Right lung (tissue), 2 donors: ENCODE measurements at regions not wholly inside any gene's neighbourhood (a gene's known extent, or its start where the extent isn't known, plus 50 kb on each side); places are given as distances from the start of the nearest gene placed in this dataset.
A peak's percentile ranks its signal among the peaks of the same experiment; 100 is the strongest.
"Not testable (repeated sequence)": the region's sequence is repeated elsewhere in the genome, so short reads cannot be mapped to it uniquely, and the experiment has no call there.

ENCODE experiments used
- DNase-seq, 2 donors: peaks; one replicate each; pipeline ENCODE4 v3.0.0-alpha.2; 2013

DNA sequence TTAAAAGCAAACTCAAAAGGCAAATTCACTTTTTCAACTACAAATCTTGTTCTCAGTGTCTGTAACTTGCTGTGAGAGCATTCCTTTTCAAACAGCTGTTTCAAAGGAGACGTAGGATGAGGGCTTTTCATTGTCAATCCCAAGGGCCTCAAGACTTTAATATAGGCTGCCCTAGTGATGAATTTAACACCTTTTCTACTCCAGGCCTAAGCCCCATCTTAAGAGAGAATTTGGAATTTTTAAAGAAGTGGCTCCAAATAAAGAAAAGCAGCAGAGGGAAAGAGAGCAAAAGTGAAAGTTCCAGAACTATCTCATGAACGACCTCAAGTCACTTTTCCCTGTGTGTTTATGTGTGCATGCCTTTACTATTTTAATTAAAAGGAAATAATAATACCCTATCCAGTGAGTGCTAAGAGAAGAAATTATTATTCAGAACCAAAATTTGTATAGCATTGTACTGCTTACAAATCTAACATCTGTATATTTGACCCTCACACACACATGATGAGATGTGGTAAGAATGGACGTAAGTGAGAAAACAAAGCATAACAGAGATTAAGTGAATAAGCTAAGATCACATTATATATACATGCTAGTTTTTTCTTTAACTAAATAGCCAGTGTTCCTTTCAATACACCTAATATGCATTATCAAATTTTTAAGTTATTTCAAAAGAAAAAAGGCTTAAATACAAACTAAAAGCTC, 196.4 kb downstream of the VGLL3 start:
- no peak for DNase-seq

DNA sequence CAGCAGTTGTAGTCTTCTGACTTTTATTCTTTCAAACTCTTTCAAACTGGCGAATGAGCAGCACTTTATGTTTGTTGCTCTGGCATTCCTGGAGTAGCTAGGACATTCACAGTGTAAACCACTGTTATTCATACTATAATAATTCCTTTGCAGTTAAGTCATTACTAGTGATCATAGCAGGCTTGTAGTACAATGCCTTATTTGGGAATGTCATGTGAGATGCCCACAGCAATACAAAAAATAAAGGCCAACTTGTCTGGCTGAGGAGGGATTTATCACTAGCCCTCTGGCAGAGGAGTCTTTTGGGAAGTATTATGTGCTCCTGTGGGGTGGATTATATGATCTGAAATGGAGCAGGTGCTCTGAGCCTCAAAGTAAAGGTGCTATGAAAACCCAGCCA, 197.2 kb downstream of the VGLL3 start:
- DNase-seq: peak in 1 of 2 donors; percentile 34

DNA sequence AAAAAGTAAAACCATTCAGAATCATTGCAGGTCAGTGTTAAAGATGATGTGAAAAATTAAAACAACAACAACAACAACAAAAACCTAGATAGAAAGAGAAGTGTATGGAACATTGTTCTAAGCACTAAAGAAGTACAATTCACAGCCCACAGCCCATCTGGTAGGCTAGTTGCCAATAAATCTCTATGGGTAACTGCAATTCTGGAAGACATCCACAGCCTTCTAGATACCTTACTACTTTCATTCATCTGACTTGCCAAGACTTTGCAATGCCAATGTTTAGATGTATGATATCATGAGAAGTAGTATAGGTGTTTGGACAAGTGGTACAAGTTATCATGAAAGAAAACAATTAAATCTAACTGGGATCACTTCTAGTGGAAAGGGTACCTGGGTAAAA, 198.6 kb downstream of the VGLL3 start:
- no peak for DNase-seq

- no peak for DNase-seq
These were observed 199.9 kb downstream of the VGLL3 start for GRCh38 chr3:86790884-86791549.

GRCh38 chr3:86788371-86788770, 202.6 kb downstream of the VGLL3 start:
- no peak for DNase-seq

DNA sequence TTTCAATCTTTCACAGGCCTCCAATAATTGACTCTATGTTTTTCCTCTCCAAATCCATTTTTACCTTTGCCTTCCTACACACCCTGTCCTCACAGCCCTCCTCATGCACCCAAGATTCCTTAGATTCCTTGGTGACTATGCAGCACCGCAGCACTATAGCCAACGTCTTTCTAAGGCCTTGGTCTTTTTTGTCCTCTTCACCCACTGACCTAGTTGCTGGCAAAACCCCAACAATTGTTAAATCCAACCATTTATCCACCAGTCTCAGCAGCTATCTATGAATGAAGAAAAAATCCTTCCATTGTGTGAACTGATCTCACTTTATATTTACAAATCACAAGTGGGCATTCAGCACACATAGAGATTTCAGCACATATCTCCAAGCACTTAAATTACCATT, 203.9 kb downstream of the VGLL3 start:
- DNase-seq: no peak

GRCh38 chr3:86785386-86785785, 205.6 kb downstream of the VGLL3 start:
- no peak for DNase-seq

- no peak for DNase-seq
These were observed 208.1 kb downstream of the VGLL3 start for GRCh38 chr3:86782866-86783265.

DNA sequence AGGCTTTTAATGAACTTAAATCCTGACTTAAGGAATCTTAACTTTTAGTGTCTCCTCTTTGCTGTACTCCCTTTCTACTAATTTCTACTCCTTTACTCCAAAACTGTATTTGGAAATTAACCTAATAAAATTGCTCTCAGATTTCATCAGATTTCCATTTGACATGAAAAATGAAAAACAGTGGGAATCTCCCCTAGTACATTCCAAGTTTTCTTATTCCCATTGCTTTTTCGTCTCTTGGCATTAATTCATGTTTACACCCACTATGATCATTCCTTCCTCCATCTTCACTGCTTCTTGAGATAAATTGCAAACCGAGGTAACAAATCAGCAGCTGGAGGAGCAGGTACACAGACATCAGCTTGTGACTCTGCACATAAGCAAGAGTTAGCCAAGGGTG, 208.7 kb downstream of the VGLL3 start:
- no peak for DNase-seq

- DNase-seq: no peak
These were observed 216.8 kb downstream of the VGLL3 start for GRCh38 chr3:86774082-86774691.

GRCh38 chr3:86772699-86773098, 218.2 kb downstream of the VGLL3 start:
- no peak for DNase-seq

GRCh38 chr3:86771741-86772512, 219.0 kb downstream of the VGLL3 start:
- DNase-seq: no peak

DNA sequence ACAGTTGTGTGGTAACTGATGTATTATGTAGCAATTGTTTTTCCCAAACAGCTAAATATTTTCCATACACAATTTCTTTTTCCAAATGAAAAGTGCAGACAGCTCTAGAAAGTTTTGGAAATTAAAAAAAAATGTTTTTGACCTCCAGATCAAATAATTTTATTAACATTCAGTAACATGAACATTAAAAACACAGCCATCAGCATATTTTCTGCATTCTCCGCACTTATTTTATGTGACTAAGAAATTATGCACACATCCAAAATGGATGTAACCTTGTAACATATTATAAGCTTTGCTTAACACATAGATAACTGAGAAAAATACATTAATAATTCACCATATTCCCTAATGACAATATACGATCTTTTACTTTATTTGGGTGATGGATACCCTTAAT, 224.6 kb downstream of the VGLL3 start:
- no peak for DNase-seq

GRCh38 chr3:86757322-86758179, 233.4 kb downstream of the VGLL3 start:
- not testable (repeated sequence) for DNase-seq

GRCh38 chr3:86748015-86748414, 242.9 kb downstream of the VGLL3 start:
- DNase-seq: no peak

GRCh38 chr3:86744051-86744450, 246.9 kb downstream of the VGLL3 start:
- DNase-seq: peak; percentile 16 to 23

GRCh38 chr3:86743233-86743632, 247.7 kb downstream of the VGLL3 start:
- DNase-seq: no peak

DNA sequence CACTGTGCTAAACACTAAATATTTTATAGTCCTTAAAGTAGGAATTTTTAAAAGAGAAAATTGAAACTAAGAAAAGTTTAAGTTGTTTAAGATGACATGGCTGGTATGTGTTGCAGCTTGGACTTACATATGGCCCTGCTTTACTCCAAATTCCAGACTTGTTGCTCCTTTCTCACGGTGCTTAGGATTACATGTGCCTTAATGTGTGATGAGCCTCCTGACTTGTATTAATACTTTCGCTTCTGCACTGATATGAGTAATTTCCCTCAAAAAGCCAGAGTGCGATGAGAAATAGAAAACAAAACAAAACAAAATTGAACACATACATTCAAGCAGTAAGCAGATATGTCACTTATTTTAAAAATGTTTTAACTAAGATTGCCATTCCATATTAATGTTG, 250.2 kb downstream of the VGLL3 start:
- peak in 1 of 2 donors; percentile 22 for DNase-seq

- no peak for DNase-seq
These were observed 251.7 kb downstream of the VGLL3 start for GRCh38 chr3:86739244-86739643.

DNA sequence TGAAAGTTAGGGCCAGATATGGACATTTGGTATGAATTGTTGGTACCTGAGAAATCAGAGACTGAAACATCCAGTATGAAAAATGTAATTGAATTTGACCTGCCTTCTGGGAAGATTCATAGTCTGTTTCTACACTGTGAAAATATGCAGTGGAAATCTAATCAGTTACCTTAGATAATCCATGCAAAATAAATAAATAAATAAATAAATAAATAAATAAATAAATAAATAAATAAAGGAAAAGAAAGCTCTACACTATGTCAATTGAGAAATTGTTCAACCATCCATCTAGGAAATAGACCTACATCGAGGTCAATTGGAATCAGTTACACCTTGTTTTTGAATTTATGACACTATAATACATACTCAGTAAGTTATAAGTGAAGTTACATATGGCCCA, 252.3 kb downstream of the VGLL3 start:
- DNase-seq: no peak

DNA sequence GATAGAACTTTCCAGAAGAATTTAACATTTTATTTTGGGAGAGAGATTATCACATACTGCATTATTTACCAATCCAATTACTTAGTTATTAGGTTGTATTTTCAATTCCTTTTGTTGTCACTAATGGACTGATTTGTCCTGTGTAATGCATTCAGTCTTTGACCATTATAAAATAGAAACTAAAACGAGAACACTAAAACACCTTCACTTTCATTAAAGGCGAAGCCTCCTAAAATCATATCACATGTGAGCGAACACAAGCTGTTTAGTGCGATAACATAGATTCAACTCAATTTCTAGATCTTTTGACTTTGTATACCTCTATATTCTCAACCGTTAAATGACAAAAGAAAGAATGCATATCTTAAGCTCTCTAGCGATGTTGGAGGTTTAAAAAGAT, 253.4 kb downstream of the VGLL3 start:
- DNase-seq: no peak

DNA sequence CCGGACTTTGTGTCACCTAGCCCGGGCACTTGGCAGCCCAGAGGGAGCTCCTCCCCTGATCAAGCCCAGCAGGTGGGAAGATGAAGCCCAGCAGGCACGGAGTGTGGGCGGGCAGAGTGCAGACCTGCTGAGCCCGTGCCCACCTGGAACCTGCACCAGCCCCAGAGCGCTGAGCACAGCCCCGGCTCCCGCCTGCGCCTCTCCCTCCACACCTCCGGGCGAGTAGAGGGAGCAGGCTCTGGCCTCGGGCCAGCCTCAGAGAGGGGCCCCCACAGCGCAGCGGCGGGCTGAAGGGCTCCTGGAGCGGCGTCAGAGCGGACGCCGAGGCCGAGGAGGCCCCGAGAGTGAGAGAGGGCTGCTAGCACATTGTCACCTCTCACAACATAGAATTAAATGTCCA, 257.7 kb downstream of the VGLL3 start:
- DNase-seq: no peak
